ENCODE measurements at regions not wholly inside any gene's neighbourhood (a gene's known extent, or its start where the extent isn't known, plus 50 kb on each side); places are given as distances from the start of the nearest gene placed in this dataset.

DNA sequence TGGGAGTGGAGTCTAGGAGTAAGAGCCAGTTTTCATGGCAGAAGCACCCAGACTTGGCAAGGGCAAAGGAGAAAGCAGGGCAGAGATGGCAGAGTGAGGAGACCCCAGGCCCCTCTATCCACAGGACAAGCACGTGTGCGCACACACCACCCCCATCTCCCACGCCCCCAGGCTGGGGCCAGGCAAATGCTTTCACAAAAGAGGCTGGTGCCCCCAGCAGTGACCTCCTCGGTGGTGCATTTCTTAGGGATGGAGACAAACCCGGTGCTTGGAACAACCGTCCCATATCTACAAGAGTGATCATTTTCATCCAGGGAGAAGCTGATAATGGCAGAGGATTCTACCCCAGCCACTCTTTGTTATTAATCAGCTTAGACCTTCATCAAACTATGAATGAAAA is 62.0 kb downstream of the KCNF1 start (continued):
- TF ChIP-seq JUN (IDR thresholded peaks at IDR 0.05): no peak
- TF ChIP-seq, protein P1, sequence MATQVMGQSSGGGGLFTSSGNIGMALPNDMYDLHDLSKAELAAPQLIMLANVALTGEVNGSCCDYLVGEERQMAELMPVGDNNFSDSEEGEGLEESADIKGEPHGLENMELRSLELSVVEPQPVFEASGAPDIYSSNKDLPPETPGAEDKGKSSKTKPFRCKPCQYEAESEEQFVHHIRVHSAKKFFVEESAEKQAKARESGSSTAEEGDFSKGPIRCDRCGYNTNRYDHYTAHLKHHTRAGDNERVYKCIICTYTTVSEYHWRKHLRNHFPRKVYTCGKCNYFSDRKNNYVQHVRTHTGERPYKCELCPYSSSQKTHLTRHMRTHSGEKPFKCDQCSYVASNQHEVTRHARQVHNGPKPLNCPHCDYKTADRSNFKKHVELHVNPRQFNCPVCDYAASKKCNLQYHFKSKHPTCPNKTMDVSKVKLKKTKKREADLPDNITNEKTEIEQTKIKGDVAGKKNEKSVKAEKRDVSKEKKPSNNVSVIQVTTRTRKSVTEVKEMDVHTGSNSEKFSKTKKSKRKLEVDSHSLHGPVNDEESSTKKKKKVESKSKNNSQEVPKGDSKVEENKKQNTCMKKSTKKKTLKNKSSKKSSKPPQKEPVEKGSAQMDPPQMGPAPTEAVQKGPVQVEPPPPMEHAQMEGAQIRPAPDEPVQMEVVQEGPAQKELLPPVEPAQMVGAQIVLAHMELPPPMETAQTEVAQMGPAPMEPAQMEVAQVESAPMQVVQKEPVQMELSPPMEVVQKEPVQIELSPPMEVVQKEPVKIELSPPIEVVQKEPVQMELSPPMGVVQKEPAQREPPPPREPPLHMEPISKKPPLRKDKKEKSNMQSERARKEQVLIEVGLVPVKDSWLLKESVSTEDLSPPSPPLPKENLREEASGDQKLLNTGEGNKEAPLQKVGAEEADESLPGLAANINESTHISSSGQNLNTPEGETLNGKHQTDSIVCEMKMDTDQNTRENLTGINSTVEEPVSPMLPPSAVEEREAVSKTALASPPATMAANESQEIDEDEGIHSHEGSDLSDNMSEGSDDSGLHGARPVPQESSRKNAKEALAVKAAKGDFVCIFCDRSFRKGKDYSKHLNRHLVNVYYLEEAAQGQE (IDR thresholded peaks at IDR 0.05): no peak
- TF ChIP-seq EHF (CRISPR knock-in tag; IDR thresholded peaks at IDR 0.05): no peak
- TF ChIP-seq NR3C1 (IDR thresholded peaks at IDR 0.05): no peak

- H3K4me2 ChIP-seq: no peak overlapping the region
Measured at GRCh38 chr2:10977003-10977402, 65.3 kb downstream of the KCNF1 start.

DNA sequence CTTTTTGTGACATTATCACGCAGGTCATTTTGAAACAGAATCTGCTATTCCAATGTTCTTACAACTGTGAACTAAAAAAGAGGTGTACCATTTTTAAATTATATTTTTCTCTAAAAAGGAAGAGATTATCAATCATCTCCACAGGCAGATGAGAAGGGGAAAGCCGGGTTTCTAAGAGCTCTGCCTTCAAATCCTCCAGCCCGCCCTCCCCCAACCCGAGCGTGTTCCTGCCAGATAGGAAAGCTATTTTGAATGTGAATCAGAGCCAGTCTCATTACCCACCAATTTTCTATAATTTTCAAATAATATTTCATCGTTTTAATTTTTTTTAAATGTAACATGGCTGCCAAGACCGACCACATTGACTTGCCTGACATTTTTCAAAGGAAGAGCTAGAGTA is 65.9 kb downstream of the KCNF1 start:
- FAIRE-seq (no peak), ATAC-seq (no peak), DNase-seq (ENCODE audit: low read depth in 1 of 2, low spot score in 1 of 2) (no peak)
- CTCF ChIA-PET: interaction anchor here (1.0 to 2.0 kb wide), 2 partner anchors 66 to 147 kb away, joined by 3 to 5 read pairs; partner anchors contain the start of gene KCNF1
- Histone ChIP-seq H3K4me2 (no peak overlapping the region), H3K4me1 (no peaks in the 10 kb centered on the region), H3K4me3 (no peak overlapping the region), H3K27ac (no peak overlapping the region), H3K9me3 (no peaks in the 10 kb centered on the region)
- TF ChIP-seq CTCF (IDR thresholded peaks at IDR 0.05) (no peak), TFCP2L1 (CRISPR knock-in tag; IDR thresholded peaks at IDR 0.05) (no peak), POLR2A (IDR thresholded peaks at IDR 0.05; ENCODE audit: low read length) (no peak), SMC3 (IDR thresholded peaks at IDR 0.05) (no peak)
- 63% methylated on average over 7 of the region's 7 CpGs for WGBS (ENCODE audit: missing lambda C conversion rate)
- POLR2A ChIA-PET: no interaction called here

More at GRCh38 chr2:10977003-10977402, 65.3 kb downstream of the KCNF1 start:
- no peak for TF ChIP-seq MYC (IDR thresholded peaks at IDR 0.05; ENCODE audit: borderline replicate concordance, low read length)
- no peak for TF ChIP-seq HDAC2 (IDR thresholded peaks at IDR 0.05)
- TF ChIP-seq USF2 (IDR thresholded peaks at IDR 0.05): no peak
- no peak for TF ChIP-seq CBX8 (IDR thresholded peaks at IDR 0.05)
- no peak for TF ChIP-seq RFX5 (IDR thresholded peaks at IDR 0.05)
- no peak for TF ChIP-seq RNF2 (IDR thresholded peaks at IDR 0.05; ENCODE audit: borderline replicate concordance, low read depth)
- TF ChIP-seq HES2 (IDR thresholded peaks at IDR 0.05): no peak
- TF ChIP-seq, protein P2, sequence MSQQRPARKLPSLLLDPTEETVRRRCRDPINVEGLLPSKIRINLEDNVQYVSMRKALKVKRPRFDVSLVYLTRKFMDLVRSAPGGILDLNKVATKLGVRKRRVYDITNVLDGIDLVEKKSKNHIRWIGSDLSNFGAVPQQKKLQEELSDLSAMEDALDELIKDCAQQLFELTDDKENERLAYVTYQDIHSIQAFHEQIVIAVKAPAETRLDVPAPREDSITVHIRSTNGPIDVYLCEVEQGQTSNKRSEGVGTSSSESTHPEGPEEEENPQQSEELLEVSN (IDR thresholded peaks at IDR 0.05; ENCODE audit: borderline replicate concordance, low read depth): no peak
- no peak for TF ChIP-seq KDM1A (IDR thresholded peaks at IDR 0.05; ENCODE audit: low read depth)
- TF ChIP-seq ZC3H11A (IDR thresholded peaks at IDR 0.05): no peak
- no peak for TF ChIP-seq PBX3 (IDR thresholded peaks at IDR 0.05)
- no peak for TF ChIP-seq BHLHE40 (IDR thresholded peaks at IDR 0.05; ENCODE audit: low read depth, low read length)
- no peak for TF ChIP-seq RAD21 (conservative IDR thresholded peaks at IDR 0.05 in 1 of 2, IDR thresholded peaks at IDR 0.05 in 1 of 2)
- no peak for TF ChIP-seq JUNB (IDR thresholded peaks at IDR 0.05)
- no peak for TF ChIP-seq CHD4 (IDR thresholded peaks at IDR 0.05; ENCODE audit: borderline replicate concordance)
- DNase-seq (ENCODE audit: low read depth in 1 of 2, low spot score in 1 of 2) (no peak), ATAC-seq (no peak), FAIRE-seq (no peak)
- Histone ChIP-seq H3K27ac (no peak overlapping the region), H3K9me3 (no peaks in the 10 kb centered on the region), H3K4me3 (no peak overlapping the region), H3K4me1 (no peaks in the 10 kb centered on the region)
- WGBS (ENCODE audit: missing lambda C conversion rate): 75% methylated on average over 9 of the region's 9 CpGs
- ChIA-PET CTCF (interaction anchor here (1.0 to 2.0 kb wide), 2 partner anchors 66 to 148 kb away, joined by 3 to 5 read pairs; partner anchors contain the start of gene KCNF1), POLR2A (no interaction called here)

Measured in A549 (cell line).